SK-N-SH treated with all-trans-retinoic acid at 6 μM for 48 hours (cell line): ENCODE measurements at regions not wholly inside any gene's neighbourhood (a gene's known extent, or its start where the extent isn't known, plus 50 kb on each side); places are given as distances from the start of the nearest gene placed in this dataset.

Experiments
- ATAC-seq: fragments of 200-7000 bp; cut with Tn5 transposase; 3 replicates; pipeline ENCODE4 v1.9.1; 2020; ENCODE audit warnings: mild to moderate bottlenecking, moderate library complexity
- ARNTL ChIP-seq: fragments of 450-650 bp; formaldehyde crosslinking; IDR thresholded peaks from 2 replicates; pipeline ENCODE4 v1.5.0; 2020; ENCODE audit warnings: low read depth, mild to moderate bottlenecking, moderate library complexity, borderline replicate concordance
- BACH2 ChIP-seq: fragments of 250-450 bp; sonication (Bioruptor Pico); IDR thresholded peaks from 2 replicates; pipeline ENCODE4 v1.9.0; 2021; ENCODE audit warnings: mild to moderate bottlenecking, borderline replicate concordance
- CSDC2 ChIP-seq: fragments of 250-450 bp; sonication (Bioruptor Pico); IDR thresholded peaks from 2 replicates; pipeline ENCODE4 v1.5.0; 2020; ENCODE audit warnings: mild to moderate bottlenecking, moderate library complexity
- CSRNP3 ChIP-seq: fragments of 250-450 bp; sonication (Bioruptor Pico); IDR thresholded peaks from 2 replicates; pipeline ENCODE4 v1.5.1; 2021; ENCODE audit warnings: mild to moderate bottlenecking, moderate library complexity
- ESRRG ChIP-seq: fragments of 250-450 bp; sonication (Bioruptor Pico); IDR thresholded peaks from 2 replicates; pipeline ENCODE4 v1.6.1; 2021; ENCODE audit warnings: mild to moderate bottlenecking
- GLIS3 ChIP-seq: fragments of 250-450 bp; sonication (Bioruptor Pico); IDR thresholded peaks from 2 replicates; pipeline ENCODE4 v1.5.0; 2020; ENCODE audit warnings: mild to moderate bottlenecking, moderate library complexity
- OSR1 ChIP-seq: fragments of 250-450 bp; sonication (Bioruptor Pico); IDR thresholded peaks from 2 replicates; pipeline ENCODE4 v1.8.0; 2022; ENCODE audit warnings: moderate library complexity, mild to moderate bottlenecking, inconsistent platforms
- PATZ1 ChIP-seq: fragments of 250-450 bp; sonication (Bioruptor Pico); IDR thresholded peaks from 2 replicates; pipeline ENCODE4 v1.8.0; 2020; ENCODE audit warnings: mild to moderate bottlenecking, moderate library complexity, borderline replicate concordance
- POU6F1 ChIP-seq: fragments of 250-450 bp; sonication (Bioruptor Pico); IDR thresholded peaks from 2 replicates; pipeline ENCODE4 v1.8.0; 2021; ENCODE audit warnings: low read depth, mild to moderate bottlenecking, moderate library complexity, borderline replicate concordance
- PPARA ChIP-seq: fragments of 250-450 bp; sonication (Bioruptor Pico); IDR thresholded peaks from 2 replicates; pipeline ENCODE4 v1.5.0; 2020; ENCODE audit warnings: mild to moderate bottlenecking, borderline replicate concordance
- RARB ChIP-seq: fragments of 250-450 bp; sonication (Bioruptor Pico); IDR thresholded peaks from 2 replicates; pipeline ENCODE4 v1.8.0; 2021; ENCODE audit warnings: mild to moderate bottlenecking, moderate library complexity
- TCF4 ChIP-seq: fragments of 250-450 bp; sonication (Bioruptor Pico); IDR thresholded peaks from 2 replicates; pipeline ENCODE4 v1.8.0; 2021; ENCODE audit warnings: mild to moderate bottlenecking, moderate library complexity, borderline replicate concordance
- TOX ChIP-seq: fragments of 250-450 bp; sonication (Bioruptor Pico); IDR thresholded peaks from 2 replicates; pipeline ENCODE4 v1.8.0; 2021; ENCODE audit warnings: mild to moderate bottlenecking, moderate library complexity, borderline replicate concordance
- ZC3H10 ChIP-seq: fragments of 250-450 bp; sonication (Bioruptor Pico); IDR thresholded peaks from 2 replicates; pipeline ENCODE4 v1.5.1; 2021; ENCODE audit warnings: mild to moderate bottlenecking, moderate library complexity
- ZFP3 ChIP-seq: fragments of 250-450 bp; sonication (Bioruptor Pico); IDR thresholded peaks from 2 replicates; pipeline ENCODE4 v1.5.0; 2020; ENCODE audit warnings: mild to moderate bottlenecking, moderate library complexity
- ZFP30 ChIP-seq: fragments of 450-650 bp; formaldehyde crosslinking; IDR thresholded peaks from 2 replicates; pipeline ENCODE4 v1.5.0; 2022; ENCODE audit warnings: mild to moderate bottlenecking, moderate library complexity
- ZNF565 ChIP-seq: fragments of 450-650 bp; formaldehyde crosslinking; conservative IDR thresholded peaks from 2 replicates; pipeline ENCODE4 v1.5.0; 2020; ENCODE audit warnings: low read depth, mild to moderate bottlenecking, moderate library complexity
- ZNF70 ChIP-seq: fragments of 450-650 bp; formaldehyde crosslinking; IDR thresholded peaks from 2 replicates; pipeline ENCODE4 v1.5.0; 2020; ENCODE audit warnings: mild to moderate bottlenecking, moderate library complexity
- TF ChIP-seq, protein P1 (sequence below): fragments of 250-450 bp; sonication (Bioruptor Pico); IDR thresholded peaks from 2 replicates; pipeline ENCODE4 v1.5.1; 2020; ENCODE audit warnings: low read depth, mild to moderate bottlenecking, moderate library complexity

GRCh38 chr13:79939689-79940088 lies 401.2 kb downstream of the SPRY2 start:
- no peak for ATAC-seq
- TF ChIP-seq OSR1 (CRISPR knock-in tag) (no peak), ZFP30 (no peak), PATZ1 (CRISPR knock-in tag) (no peak), RARB (CRISPR knock-in tag) (no peak), ZNF565 (no peak), TCF4 (no peak), CSRNP3 (CRISPR knock-in tag) (no peak), TOX (no peak), CSDC2 (CRISPR knock-in tag) (no peak), GLIS3 (CRISPR knock-in tag) (no peak), POU6F1 (CRISPR knock-in tag) (no peak), PPARA (CRISPR knock-in tag) (no peak), ZFP3 (CRISPR knock-in tag) (no peak), ESRRG (CRISPR knock-in tag) (no peak), ARNTL (CRISPR knock-in tag) (no peak)
- TF ChIP-seq, protein P1, sequence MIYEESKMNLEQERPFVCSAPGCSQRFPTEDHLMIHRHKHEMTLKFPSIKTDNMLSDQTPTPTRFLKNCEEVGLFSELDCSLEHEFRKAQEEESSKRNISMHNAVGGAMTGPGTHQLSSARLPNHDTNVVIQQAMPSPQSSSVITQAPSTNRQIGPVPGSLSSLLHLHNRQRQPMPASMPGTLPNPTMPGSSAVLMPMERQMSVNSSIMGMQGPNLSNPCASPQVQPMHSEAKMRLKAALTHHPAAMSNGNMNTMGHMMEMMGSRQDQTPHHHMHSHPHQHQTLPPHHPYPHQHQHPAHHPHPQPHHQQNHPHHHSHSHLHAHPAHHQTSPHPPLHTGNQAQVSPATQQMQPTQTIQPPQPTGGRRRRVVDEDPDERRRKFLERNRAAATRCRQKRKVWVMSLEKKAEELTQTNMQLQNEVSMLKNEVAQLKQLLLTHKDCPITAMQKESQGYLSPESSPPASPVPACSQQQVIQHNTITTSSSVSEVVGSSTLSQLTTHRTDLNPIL (CRISPR knock-in tag), result no peak
- TF ChIP-seq, all 23 proteins: peak for 0

DNA sequence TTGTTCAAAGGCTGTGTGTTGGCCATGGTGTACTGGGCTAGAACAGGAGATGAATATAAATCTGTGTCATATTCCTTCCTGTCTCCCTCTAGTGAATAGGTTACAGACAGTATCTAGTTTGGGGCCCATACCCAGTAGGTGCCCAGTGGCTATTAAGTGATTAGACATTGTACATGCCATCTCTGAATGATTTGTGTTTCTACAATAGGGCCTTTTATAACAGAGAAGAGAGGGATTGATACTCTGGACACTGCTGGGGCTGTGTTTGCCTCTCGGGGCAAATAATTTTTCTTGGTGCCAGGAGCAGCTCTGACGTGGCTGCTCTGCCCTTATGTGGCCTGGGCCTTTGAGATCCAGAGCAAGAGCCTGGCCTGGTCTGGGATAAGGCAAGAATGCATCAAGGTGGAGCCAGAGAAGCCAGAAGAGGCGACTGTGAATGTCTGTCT lies 403.1 kb downstream of the SPRY2 start:
- no peak for TF ChIP-seq ZFP30
- TF ChIP-seq POU6F1 (CRISPR knock-in tag), result no peak
- no peak for TF ChIP-seq ZFP3 (CRISPR knock-in tag)
- no peak for TF ChIP-seq TOX
- no peak for TF ChIP-seq CSRNP3 (CRISPR knock-in tag)
- TF ChIP-seq ARNTL (CRISPR knock-in tag), result no peak
- TF ChIP-seq ZNF70, result no peak
- TF ChIP-seq ZC3H10, result no peak
- TF ChIP-seq RARB (CRISPR knock-in tag), result no peak
- no peak for TF ChIP-seq PATZ1 (CRISPR knock-in tag)
- no peak for TF ChIP-seq CSDC2 (CRISPR knock-in tag)
- TF ChIP-seq TCF4, result no peak
- TF ChIP-seq BACH2 (CRISPR knock-in tag), result no peak
- no peak for ATAC-seq
